ENCODE measurements at regions not wholly inside any gene's neighbourhood (a gene's known extent, or its start where the extent isn't known, plus 50 kb on each side); places are given as distances from the start of the nearest gene placed in this dataset.

- no peak for TF ChIP-seq POLR2A (IDR thresholded peaks at IDR 0.05)
- TF ChIP-seq CTCF (IDR thresholded peaks at IDR 0.05) = no peak
- no peak for TF ChIP-seq EP300 (IDR thresholded peaks at IDR 0.05)
These were observed 644.6 kb upstream of the TMPRSS15 start for GRCh38 chr21:19048098-19048672.
